ENCODE measurements at regions not wholly inside any gene's neighbourhood (a gene's known extent, or its start where the extent isn't known, plus 50 kb on each side); places are given as distances from the start of the nearest gene placed in this dataset.
"Not testable (repeated sequence)": the region's sequence is repeated elsewhere in the genome, so short reads cannot be mapped to it uniquely, and the experiment has no call there.

DNA sequence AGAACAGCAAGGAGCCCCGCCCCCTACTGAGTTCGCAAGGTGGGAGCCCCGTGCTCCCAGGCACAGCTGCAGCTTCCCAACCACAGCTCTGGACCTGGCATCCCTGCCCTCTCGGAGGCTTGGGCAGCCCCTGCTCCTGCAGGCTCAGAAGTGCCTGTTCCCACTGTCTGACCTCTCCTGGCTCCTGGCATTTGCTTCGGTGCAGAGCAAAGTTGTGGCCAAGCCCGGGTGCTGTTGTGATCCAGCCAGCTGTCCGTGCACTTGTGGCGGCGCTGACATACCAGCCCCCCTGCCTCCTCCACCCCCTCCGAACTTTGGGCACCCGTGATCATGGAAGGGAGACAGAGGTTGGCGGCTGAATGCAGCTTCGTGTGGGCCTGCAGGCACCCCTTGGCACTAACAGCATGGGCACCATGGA is 1386.8 kb downstream of the PCDH9 start:
- H3K4me3 ChIP-seq (ENCODE audit: low read length), result no peak overlapping the region
- TF ChIP-seq ZNF274 (IDR thresholded peaks at IDR 0.05; ENCODE audit: low read depth, low read length), result no peak

DNA sequence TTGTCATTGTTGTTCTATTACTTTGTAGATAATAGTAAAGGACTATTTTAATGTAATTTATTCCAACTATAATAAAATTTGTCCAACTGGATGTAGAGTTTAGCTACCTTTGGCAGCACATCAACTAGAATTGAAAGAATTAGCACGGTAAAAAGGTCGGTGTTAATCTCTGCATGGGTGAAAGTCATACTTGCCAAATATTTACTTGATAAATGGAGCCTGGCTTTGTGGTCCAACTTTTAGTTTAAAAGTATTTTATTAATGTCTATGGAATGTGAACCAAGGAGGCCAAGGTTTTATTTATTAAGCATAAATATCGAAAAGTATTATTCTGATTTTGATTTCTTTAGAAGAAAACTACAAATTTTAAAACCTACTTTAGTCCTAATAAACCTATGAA is 1389.0 kb downstream of the PCDH9 start:
- TF ChIP-seq ZNF274 (IDR thresholded peaks at IDR 0.05; ENCODE audit: low read depth, low read length), result no peak
- H3K4me3 ChIP-seq (ENCODE audit: low read length), result no peak overlapping the region

DNA sequence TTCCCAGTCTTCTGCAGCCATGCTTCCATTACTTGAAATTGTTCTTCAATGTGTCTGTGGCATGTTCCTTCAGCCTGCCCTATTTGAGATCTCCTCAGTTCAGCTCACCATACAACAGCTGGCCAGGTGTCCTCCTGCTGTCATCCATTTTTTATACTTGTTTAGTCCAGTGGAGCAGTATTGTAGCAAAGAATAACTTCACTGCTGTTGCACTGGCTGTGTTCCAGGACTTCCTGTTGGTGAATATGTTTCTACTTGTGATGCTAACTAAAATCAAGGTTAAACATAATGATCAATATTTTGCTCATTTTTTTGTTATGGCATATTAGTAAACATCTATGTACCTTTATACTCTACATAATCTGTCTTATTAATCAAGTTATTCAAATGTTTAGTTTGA is 1394.1 kb downstream of the PCDH9 start:
- no peak overlapping the region for H3K4me3 ChIP-seq (ENCODE audit: low read length)
- no peak for TF ChIP-seq ZNF274 (IDR thresholded peaks at IDR 0.05; ENCODE audit: low read depth, low read length)

DNA sequence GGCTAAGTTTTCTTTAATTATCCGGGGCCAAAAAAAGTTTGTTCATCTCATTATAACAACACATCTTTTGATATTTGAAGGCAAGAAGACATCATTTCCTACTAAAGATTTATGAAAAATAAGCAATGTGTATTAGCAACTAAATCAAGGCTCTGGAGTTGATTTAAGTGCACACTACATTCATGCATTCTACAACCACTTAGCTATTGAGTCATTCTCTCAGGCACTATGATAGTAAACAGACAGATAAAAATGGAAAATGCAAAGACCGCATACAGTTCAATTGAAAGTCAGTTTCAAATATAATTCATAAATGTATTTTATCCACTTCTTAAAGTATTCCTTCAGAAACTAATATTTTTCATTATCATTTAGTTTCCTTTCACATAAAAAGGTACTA is 1395.2 kb downstream of the PCDH9 start:
- no peak for TF ChIP-seq ZNF274 (IDR thresholded peaks at IDR 0.05; ENCODE audit: low read depth, low read length)
- H3K4me3 ChIP-seq (ENCODE audit: low read length), result no peak overlapping the region

DNA sequence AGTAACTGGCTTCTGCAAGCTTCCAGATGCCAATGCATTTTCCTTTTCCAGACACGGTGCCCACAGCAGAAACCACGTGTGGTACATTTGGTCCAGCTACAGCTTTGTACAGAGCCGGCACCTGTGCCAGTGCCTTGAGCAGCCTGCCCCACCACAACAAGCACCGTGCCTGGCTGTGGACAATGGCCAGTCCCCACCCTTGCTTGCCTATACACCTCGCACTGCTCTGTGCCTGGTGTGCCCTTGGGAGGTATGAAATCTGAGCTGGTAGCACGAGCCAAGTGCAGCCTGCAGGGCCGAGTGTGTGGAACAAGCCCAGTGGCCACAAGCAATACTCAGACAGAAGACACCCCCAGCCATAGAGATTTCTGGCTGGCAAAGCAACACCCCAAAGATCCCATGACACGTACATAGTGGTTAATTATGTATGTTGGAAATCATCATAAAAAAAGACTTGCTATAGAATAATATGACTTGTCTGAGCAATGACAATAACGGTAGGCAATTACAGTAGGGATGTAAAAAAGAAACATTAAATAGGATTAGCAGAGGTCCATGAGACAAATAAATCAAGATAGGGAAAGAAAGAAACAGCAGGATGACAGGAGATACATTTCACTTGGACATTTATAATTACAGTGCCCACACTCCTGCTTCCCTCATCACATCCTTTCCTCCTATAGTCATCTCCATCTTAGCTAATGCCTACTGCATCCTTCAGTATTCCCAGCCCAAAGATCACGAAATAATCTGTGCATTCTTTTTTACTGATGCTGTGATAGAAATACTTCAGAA is 1399.5 kb downstream of the PCDH9 start:
- no peak overlapping the region for H3K4me3 ChIP-seq (ENCODE audit: low read length)
- no peak for TF ChIP-seq ZNF274 (IDR thresholded peaks at IDR 0.05; ENCODE audit: low read depth, low read length)

DNA sequence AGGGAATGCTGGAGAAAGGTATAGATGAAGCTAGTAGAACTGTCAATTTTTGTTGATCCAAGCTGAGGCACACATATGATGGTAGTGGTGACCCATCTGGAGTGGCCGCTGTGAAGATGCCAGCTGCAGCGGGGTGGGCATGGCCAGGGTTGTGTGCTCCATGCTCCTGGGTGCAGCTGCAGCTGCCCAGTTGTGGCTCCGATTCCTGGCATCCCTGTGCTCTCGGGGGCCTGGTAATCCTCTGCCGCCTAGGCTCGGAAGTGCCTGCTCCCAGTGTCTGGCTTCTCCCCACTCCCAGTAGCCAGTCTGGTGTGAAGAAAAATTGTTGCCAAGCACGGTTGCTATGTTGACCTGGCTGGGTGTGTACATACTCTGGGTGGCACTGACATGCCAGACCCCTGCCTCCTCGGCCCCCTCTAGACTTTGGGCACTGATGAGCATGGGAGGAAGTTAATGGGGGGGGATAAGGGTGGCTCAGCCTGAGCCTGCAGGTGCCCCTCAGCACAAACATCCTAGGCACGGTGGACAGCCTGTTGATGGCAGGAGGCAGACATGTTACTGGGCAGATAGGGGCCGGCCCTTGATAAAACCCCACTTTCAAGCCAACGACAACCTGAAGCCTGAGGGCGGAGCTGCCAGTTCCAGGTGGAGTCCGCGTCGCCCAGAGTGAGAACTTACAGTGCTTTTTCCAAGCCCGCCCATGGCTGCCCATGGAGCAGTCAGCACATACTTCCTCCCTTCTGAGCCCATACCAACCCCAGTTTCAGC is 1400.7 kb downstream of the PCDH9 start:
- no peak overlapping the region for H3K4me3 ChIP-seq (ENCODE audit: low read length)
- no peak for TF ChIP-seq ZNF274 (IDR thresholded peaks at IDR 0.05; ENCODE audit: low read depth, low read length)

DNA sequence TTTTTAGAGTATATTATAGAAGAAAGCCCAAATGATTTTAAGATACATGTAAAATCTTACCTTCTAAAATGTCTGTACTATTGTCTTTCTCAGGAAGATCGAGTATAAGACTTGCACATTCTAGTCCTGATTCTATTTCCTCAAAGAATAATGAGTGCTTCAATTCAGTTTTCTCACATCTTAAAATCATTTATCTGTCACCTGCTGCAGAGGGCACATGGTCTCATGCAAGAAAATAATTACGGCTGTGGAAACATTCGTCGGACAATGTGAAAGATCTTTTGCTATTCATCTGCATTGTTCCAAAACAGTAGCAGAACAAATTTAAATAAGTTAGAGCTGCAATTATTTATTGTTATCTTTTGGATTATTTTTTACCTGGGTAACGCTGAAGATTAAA is 1403.5 kb downstream of the PCDH9 start:
- TF ChIP-seq ZNF274 (IDR thresholded peaks at IDR 0.05; ENCODE audit: low read depth, low read length), result no peak
- no peak overlapping the region for H3K4me3 ChIP-seq (ENCODE audit: low read length)

DNA sequence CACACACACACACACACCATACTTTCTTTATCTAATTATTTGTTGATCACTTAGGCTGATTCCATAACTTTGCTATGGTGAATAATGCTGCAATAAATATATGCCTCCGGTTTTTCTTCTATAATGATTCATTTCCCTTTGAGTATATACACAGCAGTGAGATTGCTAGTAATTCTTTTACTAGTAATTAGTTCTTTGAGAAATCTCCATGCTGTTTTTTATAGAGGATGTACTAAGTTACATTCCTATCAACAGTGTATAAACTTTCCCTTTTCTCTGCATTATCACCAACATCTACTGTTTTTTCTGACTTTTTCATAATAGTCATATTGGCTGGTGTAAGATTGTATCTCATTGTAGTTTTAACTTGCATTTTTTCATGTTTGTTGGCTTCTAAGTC is 1405.1 kb downstream of the PCDH9 start:
- TF ChIP-seq ZNF274 (IDR thresholded peaks at IDR 0.05; ENCODE audit: low read depth, low read length), result no peak
- no peak overlapping the region for H3K4me3 ChIP-seq (ENCODE audit: low read length)

DNA sequence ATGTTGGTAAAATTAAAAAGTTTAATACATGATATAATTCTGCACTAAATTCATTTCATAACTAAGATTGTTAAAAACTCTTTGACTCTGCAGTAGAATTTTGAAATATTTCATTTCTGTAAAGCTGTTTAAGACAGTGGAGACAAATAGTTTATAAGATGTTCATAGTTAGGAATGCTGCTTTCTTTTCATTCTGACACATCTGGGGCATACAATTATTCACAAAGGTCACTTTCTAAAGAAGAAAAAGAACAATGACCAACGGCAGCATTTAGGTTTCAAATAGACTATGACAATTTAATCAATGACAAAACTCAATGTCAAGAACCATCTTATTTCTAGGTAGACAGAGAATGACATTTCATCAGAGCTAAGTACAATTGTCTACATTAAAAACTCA is 1422.1 kb downstream of the PCDH9 start:
- H3K4me3 ChIP-seq (ENCODE audit: low read length), result no peak overlapping the region
- no peak for TF ChIP-seq ZNF274 (IDR thresholded peaks at IDR 0.05; ENCODE audit: low read depth, low read length)

DNA sequence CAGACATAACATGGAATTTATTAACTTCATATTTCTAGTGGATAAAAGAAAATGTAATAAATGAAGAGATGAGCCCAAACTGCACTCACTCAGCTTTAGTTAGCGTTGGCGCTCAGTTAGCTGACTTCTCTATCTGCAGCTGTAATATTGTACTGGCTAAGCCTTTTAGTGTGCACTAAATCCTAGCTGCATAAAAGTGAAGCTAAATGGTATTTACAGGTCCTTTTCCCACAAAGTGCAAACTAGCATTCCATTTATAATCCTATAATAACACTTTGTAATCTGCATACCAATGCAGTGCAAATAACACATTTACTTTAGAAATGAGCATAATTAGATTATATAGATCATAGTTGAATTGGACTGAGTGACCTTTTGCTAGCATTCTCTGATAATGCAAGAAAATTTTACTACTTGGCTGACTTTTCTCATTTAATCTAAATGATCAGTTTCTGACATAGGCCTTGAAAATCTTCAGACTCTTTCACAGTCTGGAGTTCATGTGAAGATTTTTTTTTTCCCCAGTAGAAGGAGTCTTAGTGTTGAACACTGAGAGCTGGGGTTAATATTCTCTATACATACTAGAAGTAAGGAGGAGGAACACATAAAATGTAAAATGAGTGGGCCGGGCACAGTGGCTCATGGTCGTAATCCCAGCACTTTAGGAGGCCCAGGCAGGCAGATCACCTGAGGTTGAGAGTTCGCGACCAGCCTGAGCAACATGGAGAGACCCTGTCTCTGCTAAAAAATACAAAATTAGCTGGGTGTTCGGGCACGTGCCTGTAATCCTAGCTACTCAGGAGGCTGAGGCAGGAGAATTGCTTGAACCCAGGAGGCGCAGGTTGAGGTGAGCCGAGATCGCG is 1426.4 kb downstream of the PCDH9 start:
- no peak for TF ChIP-seq ZNF274 (IDR thresholded peaks at IDR 0.05; ENCODE audit: low read depth, low read length)
- no peak overlapping the region for H3K4me3 ChIP-seq (ENCODE audit: low read length)

DNA sequence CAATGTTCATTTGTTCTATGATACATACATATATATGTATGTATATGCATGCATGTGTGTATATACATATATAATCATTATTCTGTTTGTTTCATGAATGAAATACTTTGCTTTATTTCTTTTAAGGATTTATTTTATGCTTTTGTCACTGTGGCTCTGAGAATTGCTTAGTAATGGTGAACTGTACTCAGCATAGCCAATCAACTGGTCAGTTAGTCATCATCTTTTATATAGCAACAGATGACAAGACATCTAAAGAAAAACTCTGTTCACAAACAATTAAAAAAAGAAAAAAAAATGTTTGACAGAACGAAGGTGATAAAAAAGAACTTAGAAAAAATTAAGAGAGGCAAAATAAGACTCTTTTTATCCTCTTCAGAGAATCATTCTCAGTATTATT is 1440.3 kb downstream of the PCDH9 start:
- no peak overlapping the region for H3K4me3 ChIP-seq (ENCODE audit: low read length)
- TF ChIP-seq ZNF274 (IDR thresholded peaks at IDR 0.05; ENCODE audit: low read depth, low read length), result no peak

DNA sequence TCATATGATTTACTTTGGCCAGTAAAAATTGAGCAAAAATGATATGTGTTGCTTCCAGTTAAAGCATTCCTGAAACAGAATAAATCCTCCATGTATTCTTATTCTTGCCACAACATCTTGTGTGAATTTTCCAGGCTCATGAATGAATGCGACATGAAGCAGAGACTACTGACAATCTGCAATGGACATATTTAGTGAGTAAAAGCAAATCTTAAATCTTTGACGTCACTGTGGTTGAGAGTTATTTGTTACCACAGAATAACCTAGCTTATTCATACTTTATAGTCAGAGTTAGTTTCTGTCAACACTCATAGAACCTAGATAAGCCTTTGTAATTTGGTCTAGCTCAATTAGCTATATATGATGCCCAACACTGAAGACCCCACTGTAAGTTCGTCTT is 1443.1 kb downstream of the PCDH9 start:
- no peak overlapping the region for H3K4me3 ChIP-seq (ENCODE audit: low read length)
- TF ChIP-seq ZNF274 (IDR thresholded peaks at IDR 0.05; ENCODE audit: low read depth, low read length), result no peak

DNA sequence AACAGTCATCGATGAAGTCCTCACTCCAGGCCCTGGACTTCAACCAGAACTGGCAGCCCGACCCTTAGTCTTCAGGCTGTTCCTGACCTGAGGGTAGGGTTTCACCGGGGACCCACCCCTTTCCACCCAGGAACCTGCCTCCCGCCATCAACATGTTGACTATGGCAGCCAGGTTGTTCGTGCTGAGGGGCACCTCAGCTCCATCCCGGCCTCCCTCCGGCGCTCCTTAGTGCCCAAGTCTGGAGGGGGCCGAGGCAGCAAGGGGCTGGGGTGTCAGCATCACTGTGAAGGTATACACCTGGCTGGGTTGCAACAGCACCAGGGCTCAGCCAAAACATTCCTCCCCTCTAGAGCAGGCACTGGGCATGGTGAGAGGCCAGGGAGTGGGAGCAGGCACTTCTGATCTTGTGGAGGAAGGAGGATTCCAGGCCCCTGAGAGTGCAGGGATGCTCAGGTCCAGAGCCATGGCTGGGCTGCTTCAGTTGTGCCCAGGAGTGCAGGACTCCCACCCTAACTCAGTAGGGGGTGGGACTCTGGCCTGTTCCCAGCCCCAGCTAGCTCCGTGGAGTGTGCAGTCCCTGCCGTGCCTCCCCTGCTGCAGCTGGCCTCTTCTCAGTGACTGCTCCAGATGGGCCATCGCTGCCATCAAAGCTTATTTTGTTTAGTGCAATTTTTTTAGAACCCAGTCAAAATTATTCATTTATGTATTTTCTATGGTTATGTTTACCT is 1445.9 kb downstream of the PCDH9 start:
- no peak overlapping the region for H3K4me3 ChIP-seq (ENCODE audit: low read length)
- TF ChIP-seq ZNF274 (IDR thresholded peaks at IDR 0.05; ENCODE audit: low read depth, low read length), result no peak

DNA sequence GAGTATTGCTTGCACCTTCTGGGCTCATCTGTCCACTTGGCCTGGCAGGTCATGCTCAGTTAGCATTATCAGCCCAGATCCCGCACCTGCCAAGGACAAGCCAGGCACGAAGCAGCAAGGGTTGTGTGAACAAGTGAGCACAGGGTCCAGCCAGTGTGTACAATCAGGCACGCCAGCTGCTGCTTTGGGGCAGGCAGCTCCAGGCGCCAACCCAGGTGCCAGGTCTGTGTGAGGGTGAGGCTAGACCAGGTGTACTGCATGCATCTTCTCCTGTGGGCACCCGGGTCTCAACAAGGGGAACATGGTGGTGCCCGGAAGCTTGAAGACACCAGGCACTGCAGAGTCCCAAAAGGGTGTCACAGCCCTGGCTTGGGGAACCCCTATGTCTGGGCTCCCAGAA is 1446.8 kb downstream of the PCDH9 start:
- no peak overlapping the region for H3K4me3 ChIP-seq (ENCODE audit: low read length)
- no peak for TF ChIP-seq ZNF274 (IDR thresholded peaks at IDR 0.05; ENCODE audit: low read depth, low read length)

DNA sequence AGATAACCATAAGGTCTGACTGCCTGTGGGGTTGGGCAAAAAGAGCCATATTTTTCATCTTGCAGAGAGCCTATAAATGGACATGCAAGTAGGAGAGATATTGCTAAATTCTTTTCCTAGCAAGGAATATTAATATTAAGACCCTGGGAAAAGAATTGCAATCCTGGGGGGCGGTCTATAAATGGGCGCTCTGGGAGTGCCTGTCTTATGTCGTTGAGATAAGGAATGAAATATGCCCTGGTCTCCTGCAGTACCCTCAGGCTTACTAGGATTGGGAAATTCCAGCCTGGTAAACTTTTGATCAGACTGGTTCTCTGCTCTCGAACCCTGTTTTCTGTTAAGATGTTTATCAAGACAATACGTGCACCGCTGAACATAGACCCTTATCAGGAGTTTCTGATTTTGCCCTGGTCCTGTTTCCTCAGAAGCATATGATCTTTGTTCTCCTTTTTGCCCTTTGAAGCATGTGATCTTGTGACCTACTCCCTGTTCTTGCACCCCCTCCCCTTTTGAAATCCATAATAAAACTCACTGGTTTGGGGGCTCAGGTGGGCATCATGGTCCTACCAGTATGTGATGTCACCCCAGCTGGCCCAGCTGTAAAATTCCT is 1458.3 kb downstream of the PCDH9 start:
- H3K4me3 ChIP-seq (ENCODE audit: low read length), result not testable (repeated sequence)
